ENCODE measurements at regions not wholly inside any gene's neighbourhood (a gene's known extent, or its start where the extent isn't known, plus 50 kb on each side); places are given as distances from the start of the nearest gene placed in this dataset.

DNA sequence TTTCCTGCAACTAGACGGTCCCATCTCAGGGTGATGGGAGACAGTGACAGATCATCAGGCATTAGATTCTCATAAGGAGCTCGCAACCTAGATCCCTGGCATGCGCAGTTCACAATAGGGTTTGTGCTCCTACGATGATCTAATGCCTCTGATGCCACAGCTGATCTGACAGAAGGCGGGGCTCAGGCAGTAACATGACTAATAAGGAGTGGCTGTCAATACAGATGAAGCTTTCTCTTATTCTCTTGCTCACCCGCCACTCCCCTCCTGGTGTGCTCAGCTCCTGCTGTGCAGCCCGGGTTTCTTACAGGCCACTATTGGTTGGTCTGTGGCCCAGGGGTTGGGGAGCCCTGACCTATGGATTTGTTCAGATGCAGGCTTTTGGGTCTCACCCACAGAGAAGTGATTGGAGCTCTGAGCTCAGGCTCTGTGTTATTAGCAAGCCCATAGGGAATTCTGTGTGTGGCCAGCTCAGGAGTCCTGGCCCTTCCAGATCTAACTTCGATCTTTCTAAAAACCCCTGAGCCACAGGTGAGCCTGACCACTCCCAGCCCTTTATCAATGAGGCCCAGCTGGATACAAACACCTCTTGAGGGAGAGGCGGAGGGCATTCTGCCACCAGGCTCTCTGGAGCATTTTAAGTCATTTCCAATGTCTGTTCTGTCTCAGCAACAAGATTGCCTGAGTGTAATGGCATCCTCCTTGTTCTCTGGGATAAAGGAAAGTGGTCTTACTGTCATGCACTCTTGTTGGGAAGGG is 351.8 kb downstream of the BUD13 start:
- no peak for TF ChIP-seq CTCF (IDR thresholded peaks at IDR 0.05)
- no peak for TF ChIP-seq POLR2A (IDR thresholded peaks at IDR 0.05)
- no peak for TF ChIP-seq POLR2AphosphoS5 (IDR thresholded peaks at IDR 0.05)
- TF ChIP-seq EP300 (IDR thresholded peaks at IDR 0.05): no peak

Data from suprapubic skin (tissue), 4 donors.